B cell (primary cell): ENCODE measurements at regions not wholly inside any gene's neighbourhood (a gene's known extent, or its start where the extent isn't known, plus 50 kb on each side); places are given as distances from the start of the nearest gene placed in this dataset.

Experiments
- EZH2 ChIP-seq: IDR thresholded peaks from 2 replicates; pipeline ENCODE4 v1.6.1; 2012; ENCODE audit warnings: borderline replicate concordance, low read depth, mild to moderate bottlenecking, moderate library complexity, low read length; ENCODE audit not compliant: insufficient read depth, poor library complexity, severe bottlenecking
- TF ChIP-seq, protein P1 (sequence below): fragments of 200-600 bp; IDR thresholded peaks from one replicate; pipeline ENCODE4 v1.8.0; 2022; ENCODE audit warnings: antibody characterized with exemption, mild to moderate bottlenecking

DNA sequence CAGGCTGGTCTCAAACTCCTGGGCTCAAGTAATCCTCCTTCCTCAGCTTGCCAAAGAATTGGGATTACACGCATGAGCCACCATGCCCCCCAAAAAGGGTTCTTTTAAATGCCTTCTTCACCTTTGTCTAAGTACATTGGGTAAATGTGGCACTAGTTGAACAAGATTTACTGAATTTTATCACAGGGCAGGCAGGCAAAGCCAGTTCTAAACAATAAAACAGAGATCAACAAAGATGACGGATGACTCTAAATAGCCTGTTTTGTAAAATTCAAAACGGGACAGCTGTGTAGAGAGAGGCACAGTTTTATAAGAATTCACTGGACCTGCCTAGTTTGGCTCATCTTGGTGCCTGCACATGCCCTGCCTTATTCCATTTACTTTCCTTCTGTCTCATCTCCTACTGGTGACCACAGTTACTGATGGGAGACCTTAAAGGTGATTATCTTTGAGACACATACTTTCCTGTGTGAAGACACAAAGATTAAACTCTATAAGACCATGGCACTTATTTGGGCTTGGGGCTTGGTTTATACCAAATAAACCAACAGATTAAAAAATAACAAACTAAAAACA is 149.6 kb upstream of the DMRT1 start:
- TF ChIP-seq, protein P1, sequence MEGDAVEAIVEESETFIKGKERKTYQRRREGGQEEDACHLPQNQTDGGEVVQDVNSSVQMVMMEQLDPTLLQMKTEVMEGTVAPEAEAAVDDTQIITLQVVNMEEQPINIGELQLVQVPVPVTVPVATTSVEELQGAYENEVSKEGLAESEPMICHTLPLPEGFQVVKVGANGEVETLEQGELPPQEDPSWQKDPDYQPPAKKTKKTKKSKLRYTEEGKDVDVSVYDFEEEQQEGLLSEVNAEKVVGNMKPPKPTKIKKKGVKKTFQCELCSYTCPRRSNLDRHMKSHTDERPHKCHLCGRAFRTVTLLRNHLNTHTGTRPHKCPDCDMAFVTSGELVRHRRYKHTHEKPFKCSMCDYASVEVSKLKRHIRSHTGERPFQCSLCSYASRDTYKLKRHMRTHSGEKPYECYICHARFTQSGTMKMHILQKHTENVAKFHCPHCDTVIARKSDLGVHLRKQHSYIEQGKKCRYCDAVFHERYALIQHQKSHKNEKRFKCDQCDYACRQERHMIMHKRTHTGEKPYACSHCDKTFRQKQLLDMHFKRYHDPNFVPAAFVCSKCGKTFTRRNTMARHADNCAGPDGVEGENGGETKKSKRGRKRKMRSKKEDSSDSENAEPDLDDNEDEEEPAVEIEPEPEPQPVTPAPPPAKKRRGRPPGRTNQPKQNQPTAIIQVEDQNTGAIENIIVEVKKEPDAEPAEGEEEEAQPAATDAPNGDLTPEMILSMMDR = no peak
- TF ChIP-seq EZH2 = no peak
